ENCODE measurements at regions not wholly inside any gene's neighbourhood (a gene's known extent, or its start where the extent isn't known, plus 50 kb on each side); places are given as distances from the start of the nearest gene placed in this dataset.

DNA sequence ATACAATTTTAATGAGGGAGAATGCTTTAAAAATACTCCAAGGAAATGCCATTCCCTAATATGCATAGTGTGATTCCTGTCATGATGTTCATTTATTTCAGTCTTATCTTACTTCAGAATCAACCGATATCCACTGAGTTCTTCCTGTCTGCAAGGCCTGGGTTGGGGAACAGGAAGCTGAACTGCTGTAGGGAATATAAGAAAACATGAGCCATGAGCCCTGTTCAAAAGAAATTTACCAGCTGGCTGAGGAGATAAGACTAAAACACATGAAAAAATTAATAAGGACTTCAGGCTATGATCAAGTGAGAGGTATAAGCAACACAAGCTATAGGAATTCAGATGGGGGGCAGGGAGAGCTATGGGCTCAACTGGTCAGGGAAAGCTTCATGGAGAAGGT is 184.7 kb downstream of the PLPP4 start:
- TF ChIP-seq FOXK1 (CRISPR knock-in tag; IDR thresholded peaks at IDR 0.05) (no peak), ZNF138 (CRISPR knock-in tag; conservative IDR thresholded peaks at IDR 0.05) (no peak), CREM (CRISPR knock-in tag; IDR thresholded peaks at IDR 0.05) (no peak), SMAD4 (CRISPR knock-in tag; IDR thresholded peaks at IDR 0.05) (no peak), FOXP1 (CRISPR knock-in tag; IDR thresholded peaks at IDR 0.05; ENCODE audit: borderline replicate concordance) (no peak), TEAD4 (CRISPR knock-in tag; IDR thresholded peaks at IDR 0.05) (no peak), SOX15 (CRISPR knock-in tag; IDR thresholded peaks at IDR 0.05) (no peak), ZBTB21 (CRISPR knock-in tag; IDR thresholded peaks at IDR 0.05; ENCODE audit: borderline replicate concordance) (no peak)
- TF ChIP-seq, protein P1, sequence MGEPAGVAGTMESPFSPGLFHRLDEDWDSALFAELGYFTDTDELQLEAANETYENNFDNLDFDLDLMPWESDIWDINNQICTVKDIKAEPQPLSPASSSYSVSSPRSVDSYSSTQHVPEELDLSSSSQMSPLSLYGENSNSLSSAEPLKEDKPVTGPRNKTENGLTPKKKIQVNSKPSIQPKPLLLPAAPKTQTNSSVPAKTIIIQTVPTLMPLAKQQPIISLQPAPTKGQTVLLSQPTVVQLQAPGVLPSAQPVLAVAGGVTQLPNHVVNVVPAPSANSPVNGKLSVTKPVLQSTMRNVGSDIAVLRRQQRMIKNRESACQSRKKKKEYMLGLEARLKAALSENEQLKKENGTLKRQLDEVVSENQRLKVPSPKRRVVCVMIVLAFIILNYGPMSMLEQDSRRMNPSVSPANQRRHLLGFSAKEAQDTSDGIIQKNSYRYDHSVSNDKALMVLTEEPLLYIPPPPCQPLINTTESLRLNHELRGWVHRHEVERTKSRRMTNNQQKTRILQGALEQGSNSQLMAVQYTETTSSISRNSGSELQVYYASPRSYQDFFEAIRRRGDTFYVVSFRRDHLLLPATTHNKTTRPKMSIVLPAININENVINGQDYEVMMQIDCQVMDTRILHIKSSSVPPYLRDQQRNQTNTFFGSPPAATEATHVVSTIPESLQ (CRISPR knock-in tag; IDR thresholded peaks at IDR 0.05): no peak
- TF ChIP-seq, protein P2, sequence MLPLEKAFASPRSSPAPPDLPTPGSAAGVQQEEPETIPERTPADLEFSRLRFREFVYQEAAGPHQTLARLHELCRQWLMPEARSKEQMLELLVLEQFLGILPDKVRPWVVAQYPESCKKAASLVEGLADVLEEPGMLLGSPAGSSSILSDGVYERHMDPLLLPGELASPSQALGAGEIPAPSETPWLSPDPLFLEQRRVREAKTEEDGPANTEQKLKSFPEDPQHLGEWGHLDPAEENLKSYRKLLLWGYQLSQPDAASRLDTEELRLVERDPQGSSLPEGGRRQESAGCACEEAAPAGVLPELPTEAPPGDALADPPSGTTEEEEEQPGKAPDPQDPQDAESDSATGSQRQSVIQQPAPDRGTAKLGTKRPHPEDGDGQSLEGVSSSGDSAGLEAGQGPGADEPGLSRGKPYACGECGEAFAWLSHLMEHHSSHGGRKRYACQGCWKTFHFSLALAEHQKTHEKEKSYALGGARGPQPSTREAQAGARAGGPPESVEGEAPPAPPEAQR (CRISPR knock-in tag; IDR thresholded peaks at IDR 0.05): no peak
- TF ChIP-seq, protein P3, sequence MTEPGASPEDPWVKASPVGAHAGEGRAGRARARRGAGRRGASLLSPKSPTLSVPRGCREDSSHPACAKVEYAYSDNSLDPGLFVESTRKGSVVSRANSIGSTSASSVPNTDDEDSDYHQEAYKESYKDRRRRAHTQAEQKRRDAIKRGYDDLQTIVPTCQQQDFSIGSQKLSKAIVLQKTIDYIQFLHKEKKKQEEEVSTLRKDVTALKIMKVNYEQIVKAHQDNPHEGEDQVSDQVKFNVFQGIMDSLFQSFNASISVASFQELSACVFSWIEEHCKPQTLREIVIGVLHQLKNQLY (CRISPR knock-in tag; IDR thresholded peaks at IDR 0.05): no peak
- TF ChIP-seq, protein P4, sequence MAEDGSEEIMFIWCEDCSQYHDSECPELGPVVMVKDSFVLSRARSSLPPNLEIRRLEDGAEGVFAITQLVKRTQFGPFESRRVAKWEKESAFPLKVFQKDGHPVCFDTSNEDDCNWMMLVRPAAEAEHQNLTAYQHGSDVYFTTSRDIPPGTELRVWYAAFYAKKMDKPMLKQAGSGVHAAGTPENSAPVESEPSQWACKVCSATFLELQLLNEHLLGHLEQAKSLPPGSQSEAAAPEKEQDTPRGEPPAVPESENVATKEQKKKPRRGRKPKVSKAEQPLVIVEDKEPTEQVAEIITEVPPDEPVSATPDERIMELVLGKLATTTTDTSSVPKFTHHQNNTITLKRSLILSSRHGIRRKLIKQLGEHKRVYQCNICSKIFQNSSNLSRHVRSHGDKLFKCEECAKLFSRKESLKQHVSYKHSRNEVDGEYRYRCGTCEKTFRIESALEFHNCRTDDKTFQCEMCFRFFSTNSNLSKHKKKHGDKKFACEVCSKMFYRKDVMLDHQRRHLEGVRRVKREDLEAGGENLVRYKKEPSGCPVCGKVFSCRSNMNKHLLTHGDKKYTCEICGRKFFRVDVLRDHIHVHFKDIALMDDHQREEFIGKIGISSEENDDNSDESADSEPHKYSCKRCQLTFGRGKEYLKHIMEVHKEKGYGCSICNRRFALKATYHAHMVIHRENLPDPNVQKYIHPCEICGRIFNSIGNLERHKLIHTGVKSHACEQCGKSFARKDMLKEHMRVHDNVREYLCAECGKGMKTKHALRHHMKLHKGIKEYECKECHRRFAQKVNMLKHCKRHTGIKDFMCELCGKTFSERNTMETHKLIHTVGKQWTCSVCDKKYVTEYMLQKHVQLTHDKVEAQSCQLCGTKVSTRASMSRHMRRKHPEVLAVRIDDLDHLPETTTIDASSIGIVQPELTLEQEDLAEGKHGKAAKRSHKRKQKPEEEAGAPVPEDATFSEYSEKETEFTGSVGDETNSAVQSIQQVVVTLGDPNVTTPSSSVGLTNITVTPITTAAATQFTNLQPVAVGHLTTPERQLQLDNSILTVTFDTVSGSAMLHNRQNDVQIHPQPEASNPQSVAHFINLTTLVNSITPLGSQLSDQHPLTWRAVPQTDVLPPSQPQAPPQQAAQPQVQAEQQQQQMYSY (CRISPR knock-in tag; IDR thresholded peaks at IDR 0.05): no peak
- TF ChIP-seq, protein P5, sequence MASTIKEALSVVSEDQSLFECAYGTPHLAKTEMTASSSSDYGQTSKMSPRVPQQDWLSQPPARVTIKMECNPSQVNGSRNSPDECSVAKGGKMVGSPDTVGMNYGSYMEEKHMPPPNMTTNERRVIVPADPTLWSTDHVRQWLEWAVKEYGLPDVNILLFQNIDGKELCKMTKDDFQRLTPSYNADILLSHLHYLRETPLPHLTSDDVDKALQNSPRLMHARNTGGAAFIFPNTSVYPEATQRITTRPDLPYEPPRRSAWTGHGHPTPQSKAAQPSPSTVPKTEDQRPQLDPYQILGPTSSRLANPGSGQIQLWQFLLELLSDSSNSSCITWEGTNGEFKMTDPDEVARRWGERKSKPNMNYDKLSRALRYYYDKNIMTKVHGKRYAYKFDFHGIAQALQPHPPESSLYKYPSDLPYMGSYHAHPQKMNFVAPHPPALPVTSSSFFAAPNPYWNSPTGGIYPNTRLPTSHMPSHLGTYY (CRISPR knock-in tag; IDR thresholded peaks at IDR 0.05): no peak
- TF ChIP-seq, protein P6, sequence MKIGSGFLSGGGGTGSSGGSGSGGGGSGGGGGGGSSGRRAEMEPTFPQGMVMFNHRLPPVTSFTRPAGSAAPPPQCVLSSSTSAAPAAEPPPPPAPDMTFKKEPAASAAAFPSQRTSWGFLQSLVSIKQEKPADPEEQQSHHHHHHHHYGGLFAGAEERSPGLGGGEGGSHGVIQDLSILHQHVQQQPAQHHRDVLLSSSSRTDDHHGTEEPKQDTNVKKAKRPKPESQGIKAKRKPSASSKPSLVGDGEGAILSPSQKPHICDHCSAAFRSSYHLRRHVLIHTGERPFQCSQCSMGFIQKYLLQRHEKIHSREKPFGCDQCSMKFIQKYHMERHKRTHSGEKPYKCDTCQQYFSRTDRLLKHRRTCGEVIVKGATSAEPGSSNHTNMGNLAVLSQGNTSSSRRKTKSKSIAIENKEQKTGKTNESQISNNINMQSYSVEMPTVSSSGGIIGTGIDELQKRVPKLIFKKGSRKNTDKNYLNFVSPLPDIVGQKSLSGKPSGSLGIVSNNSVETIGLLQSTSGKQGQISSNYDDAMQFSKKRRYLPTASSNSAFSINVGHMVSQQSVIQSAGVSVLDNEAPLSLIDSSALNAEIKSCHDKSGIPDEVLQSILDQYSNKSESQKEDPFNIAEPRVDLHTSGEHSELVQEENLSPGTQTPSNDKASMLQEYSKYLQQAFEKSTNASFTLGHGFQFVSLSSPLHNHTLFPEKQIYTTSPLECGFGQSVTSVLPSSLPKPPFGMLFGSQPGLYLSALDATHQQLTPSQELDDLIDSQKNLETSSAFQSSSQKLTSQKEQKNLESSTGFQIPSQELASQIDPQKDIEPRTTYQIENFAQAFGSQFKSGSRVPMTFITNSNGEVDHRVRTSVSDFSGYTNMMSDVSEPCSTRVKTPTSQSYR (CRISPR knock-in tag; IDR thresholded peaks at IDR 0.05): no peak
- peaks cover 40% of the 10 kb centered on the region for H3K4me1 Mint-ChIP-seq
- no peak for DNase-seq (ENCODE audit: low spot score)
- no peak overlapping the region for H3K4me3 Mint-ChIP-seq
- ChIA-PET CTCF (no interaction called here), POLR2A (no interaction called here)
- no peaks in the 10 kb centered on the region for H3K36me3 Mint-ChIP-seq
- ATAC-seq: no peak
- H3K27ac Mint-ChIP-seq: no peak overlapping the region
- no peaks in the 10 kb centered on the region; the same call in 1 of the 2 replicates for H3K9me3 Mint-ChIP-seq
- peaks cover 85% of the 10 kb centered on the region for H3K27me3 Mint-ChIP-seq (ENCODE audit: low read depth)
